HEK293 (cell line): ENCODE measurements at regions not wholly inside any gene's neighbourhood (a gene's known extent, or its start where the extent isn't known, plus 50 kb on each side); places are given as distances from the start of the nearest gene placed in this dataset.

Experiments used
- CTCF ChIA-PET: fragments of 350-600 bp; formaldehyde crosslinking; extraction: SDS; loops from one replicate; lab custom pipeline; 2021; ENCODE audit warnings: antibody characterized with exemption; lab: Yijun Ruan, JAX
- POLR2A ChIA-PET: fragments of 300-600 bp; formaldehyde crosslinking; extraction: SDS; loops from one replicate; lab custom pipeline; 2020; ENCODE audit warnings: antibody characterized with exemption, inconsistent platforms; lab: Yijun Ruan, JAX
- H3K27ac ChIP-seq: fragments of 200-500 bp; sonication (Bioruptor generic); 2 replicates; pipeline ENCODE4 v1.5.1; 2014; ENCODE audit warnings: low read depth, low read length, control low read depth, inconsistent platforms; ENCODE audit errors: extremely low read depth
- H3K36me3 ChIP-seq, 2 experiments: fragments of 200-500 bp in 1 of 2; sonication (Bioruptor generic) in 1 of 2; 1 replicate in 1 of 2; 2 replicates in 1 of 2; pipeline ENCODE4 v1.5.1; 2014 to 2017; ENCODE audit warnings: inconsistent platforms in 2 of 2, low read length in 2 of 2; ENCODE audit not compliant: control insufficient read depth in 2 of 2, insufficient read depth in 1 of 2
- H3K4me1 ChIP-seq: fragments of 200-500 bp; sonication (Bioruptor generic); 2 replicates; pipeline ENCODE4 v1.5.1; 2014; ENCODE audit warnings: mild to moderate bottlenecking, low read length, inconsistent platforms; ENCODE audit not compliant: control insufficient read depth, insufficient read depth
- H3K4me3 ChIP-seq: 2 replicates; pipeline ENCODE4 v1.5.1; 2011; ENCODE audit warnings: low read depth, mild to moderate bottlenecking, control low read depth, low read length, moderate library complexity
- H3K9me3 ChIP-seq: fragments of 200-500 bp; sonication (Bioruptor generic); 2 replicates; pipeline ENCODE4 v1.5.1; 2014; ENCODE audit warnings: low read depth, low read length, inconsistent platforms; ENCODE audit not compliant: control insufficient read depth, insufficient read depth
- BCL6B ChIP-seq: fragments of 450-650 bp; formaldehyde crosslinking; IDR thresholded peaks from 2 replicates; pipeline ENCODE4 v1.5.1; 2017; ENCODE audit warnings: missing biosample characterization, missing genetic modification characterization
- GLIS2 ChIP-seq: fragments of 450-650 bp; formaldehyde crosslinking; IDR thresholded peaks from 2 replicates; pipeline ENCODE4 v1.5.1; 2016; ENCODE audit warnings: missing biosample characterization, missing genetic modification characterization
- HOXA7 ChIP-seq: sonication (generic); formaldehyde crosslinking; IDR thresholded peaks from 2 replicates; pipeline ENCODE4 v1.8.1; 2022; ENCODE audit warnings: missing genetic modification reagents, borderline replicate concordance
- INSM2 ChIP-seq: fragments of 450-650 bp; formaldehyde crosslinking; IDR thresholded peaks from 2 replicates; pipeline ENCODE4 v1.5.1; 2016; ENCODE audit warnings: missing biosample characterization, missing genetic modification characterization
- ZBTB1 ChIP-seq: fragments of 450-650 bp; formaldehyde crosslinking; IDR thresholded peaks from 2 replicates; pipeline ENCODE4 v1.5.1; 2016; ENCODE audit warnings: missing biosample characterization, missing genetic modification characterization
- ZBTB6 ChIP-seq: fragments of 450-650 bp; formaldehyde crosslinking; IDR thresholded peaks from 2 replicates; pipeline ENCODE4 v1.5.1; 2017; ENCODE audit warnings: missing biosample characterization, missing genetic modification characterization
- ZNF121 ChIP-seq: fragments of 450-650 bp; formaldehyde crosslinking; IDR thresholded peaks from 2 replicates; pipeline ENCODE4 v1.5.1; 2016; ENCODE audit warnings: missing biosample characterization, missing genetic modification characterization
- ZNF146 ChIP-seq: fragments of 450-650 bp; formaldehyde crosslinking; IDR thresholded peaks from 2 replicates; pipeline ENCODE4 v1.5.1; 2016; ENCODE audit warnings: missing biosample characterization, missing genetic modification characterization
- ZNF174 ChIP-seq: fragments of 450-650 bp; formaldehyde crosslinking; IDR thresholded peaks from 2 replicates; pipeline ENCODE4 v1.5.0; 2017; ENCODE audit warnings: missing biosample characterization, mild to moderate bottlenecking, missing genetic modification characterization
- ZNF184 ChIP-seq: fragments of 450-650 bp; IDR thresholded peaks from 2 replicates; pipeline ENCODE4 v1.5.1; 2018; ENCODE audit warnings: missing biosample characterization, mild to moderate bottlenecking, missing genetic modification characterization
- ZNF571 ChIP-seq: fragments of 450-650 bp; formaldehyde crosslinking; IDR thresholded peaks from 2 replicates; pipeline ENCODE4 v1.5.0; 2017; ENCODE audit warnings: missing biosample characterization, missing genetic modification characterization
- ZNF664 ChIP-seq: fragments of 450-650 bp; formaldehyde crosslinking; IDR thresholded peaks from 2 replicates; pipeline ENCODE4 v1.5.1; 2016; ENCODE audit warnings: missing biosample characterization, missing genetic modification characterization

DNA sequence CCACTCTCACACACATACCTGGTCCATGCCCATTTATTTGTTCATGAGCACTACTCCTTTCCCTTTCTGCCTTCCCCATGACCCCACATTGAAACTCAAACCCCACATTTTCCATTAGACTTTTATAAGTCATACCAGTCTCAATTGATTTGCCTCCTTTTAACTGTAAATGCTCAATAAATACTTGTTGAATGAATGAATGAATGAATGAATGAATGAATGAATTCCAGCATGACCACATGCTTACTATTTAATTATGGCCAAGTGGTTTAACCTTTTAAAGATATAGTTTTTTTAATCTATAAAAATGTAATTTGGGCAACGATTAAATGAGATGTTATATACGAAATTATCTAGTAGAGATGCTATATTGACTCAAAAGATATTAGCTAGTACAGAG, 54.1 kb upstream of the GRAMD2B start:
- Histone ChIP-seq H3K36me3 (no peaks in the 10 kb centered on the region), H3K27ac (no peak overlapping the region), H3K9me3 (no peaks in the 10 kb centered on the region), H3K4me1 (no peaks in the 10 kb centered on the region), H3K4me3 (no peak overlapping the region)
- POLR2A ChIA-PET = no interaction called here
- CTCF ChIA-PET = interaction anchor here (0.6 to 1.6 kb wide), 5 partner anchors 9 to 178 kb away, joined by 3 to 7 read pairs (median 3); no protein-coding TSS in a partner anchor
- TF ChIP-seq ZNF664 (tag by site-specific recombination) = peak; percentile 45; the same call in 1 of the 2 replicates
- TF ChIP-seq ZNF146 (tag by site-specific recombination) = no peak

- CTCF ChIA-PET = interaction anchor here (1.0 to 1.6 kb wide), 4 partner anchors 10 to 168 kb away, joined by 3 to 7 read pairs (median 4); no protein-coding TSS in a partner anchor
- TF ChIP-seq ZNF571 (tag by site-specific recombination) (no peak), INSM2 (tag by site-specific recombination) (no peak), HOXA7 (no peak), ZBTB6 (tag by site-specific recombination) (no peak), ZNF184 (no peak), GLIS2 (no peak), ZNF121 (tag by site-specific recombination) (no peak)
- TF ChIP-seq, all 188 proteins: peak for 0
- Histone ChIP-seq H3K4me1 (no peaks in the 10 kb centered on the region), H3K9me3 (no peaks in the 10 kb centered on the region), H3K36me3 (no peaks in the 10 kb centered on the region), H3K27ac (no peak overlapping the region), H3K4me3 (no peak overlapping the region)
- POLR2A ChIA-PET = no interaction called here
Observed at GRCh38 chr5:126369995-126370731, 53.0 kb upstream of the GRAMD2B start.

DNA sequence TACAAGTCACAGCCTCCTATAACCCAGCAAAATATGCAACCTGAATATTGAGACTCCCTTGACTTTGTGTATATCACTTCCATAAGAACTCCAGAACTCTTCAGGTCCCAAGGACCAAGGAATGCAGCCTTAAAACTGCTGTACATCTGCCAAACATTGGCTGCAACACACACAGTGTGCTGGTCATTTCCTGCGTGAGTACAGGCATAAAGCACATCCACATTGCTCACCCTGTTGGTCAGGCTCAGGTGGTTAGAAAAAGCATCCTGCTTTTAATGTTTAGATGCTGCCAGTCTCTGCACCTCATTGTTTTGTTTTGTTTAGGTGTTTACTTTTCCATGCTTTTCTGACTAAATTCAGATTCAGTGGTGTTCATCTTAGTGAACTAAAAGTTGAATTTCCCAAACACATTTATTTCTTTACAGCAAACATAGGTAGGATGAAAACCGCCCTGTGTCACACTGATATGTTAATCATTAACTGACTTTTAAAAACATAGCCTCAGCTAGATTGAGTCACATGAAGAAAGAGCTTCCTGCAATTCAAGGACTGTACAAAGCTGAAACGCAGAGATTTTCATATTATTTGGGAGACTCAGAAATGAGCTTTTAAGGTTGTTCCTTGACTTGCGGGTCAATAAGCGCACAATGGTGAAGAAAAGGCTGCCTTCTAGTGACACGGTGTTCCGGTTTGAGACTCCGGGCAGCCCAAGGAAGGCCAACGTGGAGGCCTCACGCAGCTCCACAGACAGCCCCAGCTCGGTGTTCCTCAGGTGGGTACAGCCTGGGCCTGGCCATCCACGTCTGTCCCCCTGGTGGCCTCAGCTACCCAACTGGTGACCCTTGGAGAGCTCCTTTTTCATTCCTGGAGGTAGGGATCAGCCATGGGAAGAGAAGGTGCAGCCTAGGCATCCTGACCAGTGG, 52.2 kb upstream of the GRAMD2B start:
- H3K4me1 ChIP-seq = no peaks in the 10 kb centered on the region
- H3K27ac ChIP-seq = no peak overlapping the region
- peak overlapping the region; percentile 40 for H3K4me3 ChIP-seq
- POLR2A ChIA-PET = no interaction called here
- TF ChIP-seq BCL6B (no peak), ZBTB1 (no peak), ZNF174 (tag by site-specific recombination) (no peak)
- CTCF ChIA-PET = interaction anchor here (1.2 to 1.6 kb wide), 2 partner anchors 62 to 169 kb away, joined by 4 to 7 read pairs; no protein-coding TSS in a partner anchor
- H3K9me3 ChIP-seq = no peaks in the 10 kb centered on the region
- H3K36me3 ChIP-seq = no peaks in the 10 kb centered on the region
